Endothelial cell (in vitro differentiated cells): ENCODE measurements at regions not wholly inside any gene's neighbourhood (a gene's known extent, or its start where the extent isn't known, plus 50 kb on each side); places are given as distances from the start of the nearest gene placed in this dataset.

Experiments
- DNase-seq: peaks from one replicate; pipeline ENCODE4 v3.0.0; 2021; ENCODE audit warnings: low spot score
- H3K27ac Mint-ChIP-seq: one replicate; pipeline ENCODE4 v1.8.0; 2021; ENCODE audit warnings: mixed read lengths, inconsistent platforms; ENCODE audit not compliant: unreplicated experiment
- H3K27me3 Mint-ChIP-seq: one replicate; pipeline ENCODE4 v1.8.0; 2021; ENCODE audit warnings: mild to moderate bottlenecking, moderate library complexity, mixed read lengths, inconsistent platforms; ENCODE audit not compliant: unreplicated experiment
- H3K36me3 Mint-ChIP-seq: one replicate; pipeline ENCODE4 v1.8.0; 2021; ENCODE audit warnings: mild to moderate bottlenecking, low read depth, mixed read lengths, inconsistent platforms; ENCODE audit not compliant: unreplicated experiment
- H3K4me1 Mint-ChIP-seq: one replicate; pipeline ENCODE4 v1.8.0; 2021; ENCODE audit warnings: mild to moderate bottlenecking, mixed read lengths, inconsistent platforms; ENCODE audit not compliant: unreplicated experiment
- H3K4me3 Mint-ChIP-seq: one replicate; pipeline ENCODE4 v1.8.0; 2021; ENCODE audit warnings: mild to moderate bottlenecking, mixed read lengths, inconsistent platforms; ENCODE audit not compliant: unreplicated experiment
- H3K9me3 Mint-ChIP-seq: one replicate; pipeline ENCODE4 v1.8.0; 2021; ENCODE audit warnings: mixed read lengths, inconsistent platforms; ENCODE audit not compliant: unreplicated experiment
- CTCF ChIP-seq: fragments of 200-600 bp; sonication (generic); IDR thresholded peaks from one replicate; pipeline ENCODE4 v1.5.0; 2021; ENCODE audit warnings: antibody characterized with exemption; ENCODE audit not compliant: unreplicated experiment

- Mint-ChIP-seq H3K36me3 (no peaks in the 10 kb centered on the region), H3K27me3 (no peaks in the 10 kb centered on the region), H3K4me1 (peaks cover 7% of the 10 kb centered on the region), H3K27ac (no peak overlapping the region), H3K4me3 (no peak overlapping the region), H3K9me3 (no peaks in the 10 kb centered on the region)
- no peak for TF ChIP-seq CTCF
- no peak for DNase-seq
Observed at GRCh38 chr1:199786695-199787094, 240.8 kb upstream of the NR5A2 start.

- Mint-ChIP-seq H3K27me3 (no peaks in the 10 kb centered on the region), H3K36me3 (no peaks in the 10 kb centered on the region), H3K27ac (no peak overlapping the region), H3K4me3 (no peak overlapping the region), H3K9me3 (no peaks in the 10 kb centered on the region), H3K4me1 (peaks cover 2% of the 10 kb centered on the region)
- no peak for TF ChIP-seq CTCF
- no peak for DNase-seq
Observed at GRCh38 chr1:199789141-199789540, 238.4 kb upstream of the NR5A2 start.

GRCh38 chr1:199791495-199791894 is 236.0 kb upstream of the NR5A2 start:
- no peaks in the 10 kb centered on the region for H3K36me3 Mint-ChIP-seq
- H3K27me3 Mint-ChIP-seq = no peaks in the 10 kb centered on the region
- H3K9me3 Mint-ChIP-seq = no peaks in the 10 kb centered on the region

GRCh38 chr1:199792874-199793273 is 234.6 kb upstream of the NR5A2 start:
- Mint-ChIP-seq H3K4me1 (no peaks in the 10 kb centered on the region), H3K4me3 (no peak overlapping the region), H3K27ac (no peak overlapping the region), H3K27me3 (no peaks in the 10 kb centered on the region), H3K36me3 (no peaks in the 10 kb centered on the region), H3K9me3 (no peaks in the 10 kb centered on the region)
- no peak for DNase-seq
- TF ChIP-seq CTCF = no peak

More at GRCh38 chr1:199791495-199791894, 236.0 kb upstream of the NR5A2 start:
- no peak for DNase-seq
- no peak overlapping the region for H3K27ac Mint-ChIP-seq
- no peaks in the 10 kb centered on the region for H3K4me1 Mint-ChIP-seq
- no peak overlapping the region for H3K4me3 Mint-ChIP-seq
- TF ChIP-seq CTCF = no peak

- H3K4me1 Mint-ChIP-seq = no peaks in the 10 kb centered on the region
- H3K9me3 Mint-ChIP-seq = no peaks in the 10 kb centered on the region
- no peaks in the 10 kb centered on the region for H3K36me3 Mint-ChIP-seq
- no peak for DNase-seq
- H3K4me3 Mint-ChIP-seq = no peak overlapping the region
- H3K27me3 Mint-ChIP-seq = no peaks in the 10 kb centered on the region
- TF ChIP-seq CTCF = no peak
- no peak overlapping the region for H3K27ac Mint-ChIP-seq
Observed at GRCh38 chr1:199794105-199794863, 233.2 kb upstream of the NR5A2 start.
